GM23338 (cell line): ENCODE measurements at regions not wholly inside any gene's neighbourhood (a gene's known extent, or its start where the extent isn't known, plus 50 kb on each side); places are given as distances from the start of the nearest gene placed in this dataset.

Experiments used
- ATAC-seq: fragments of 200-7000 bp; cut with Tn5 transposase; 3 replicates; pipeline ENCODE4 v1.9.1; 2020
- DNase-seq: peaks from one replicate; pipeline ENCODE4 v3.0.0-alpha.2; 2015; ENCODE audit warnings: low spot score
- H2AFZ ChIP-seq: fragments of 200-600 bp; sonication (generic); 2 replicates; pipeline ENCODE4 v1.8.0; 2016; ENCODE audit warnings: antibody characterized with exemption, mild to moderate bottlenecking, moderate library complexity
- H3F3A ChIP-seq: fragments of 200-600 bp; sonication (generic); replicated peaks from 2 replicates; pipeline ENCODE4 v1.8.0; 2017; ENCODE audit warnings: antibody characterized with exemption, mixed run types, low read depth
- H3K27ac ChIP-seq: fragments of 200-600 bp; sonication (generic); 2 replicates; pipeline ENCODE4 v1.6.1; 2016; ENCODE audit warnings: low read depth
- H3K27me3 ChIP-seq: fragments of 200-600 bp; sonication (generic); 2 replicates; pipeline ENCODE4 v1.8.0; 2016; ENCODE audit warnings: mild to moderate bottlenecking, mixed run types, moderate library complexity; ENCODE audit not compliant: insufficient read depth
- H3K36me3 ChIP-seq: fragments of 200-600 bp; sonication (generic); 2 replicates; pipeline ENCODE4 v1.8.0; 2016; ENCODE audit warnings: mild to moderate bottlenecking; ENCODE audit not compliant: insufficient read depth
- H3K4me1 ChIP-seq: fragments of 200-600 bp; sonication (generic); 2 replicates; pipeline ENCODE4 v1.8.0; 2016; ENCODE audit warnings: mild to moderate bottlenecking, moderate library complexity; ENCODE audit not compliant: insufficient read depth
- H3K4me2 ChIP-seq: fragments of 200-600 bp; sonication (generic); 2 replicates; pipeline ENCODE4 v1.7.1; 2017; ENCODE audit warnings: mixed run types
- H3K4me3 ChIP-seq: fragments of 200-600 bp; sonication (generic); 2 replicates; pipeline ENCODE4 v1.6.1; 2016; ENCODE audit warnings: mixed run types
- H3K79me2 ChIP-seq: fragments of 200-600 bp; sonication (generic); replicated peaks from 2 replicates; pipeline ENCODE4 v1.8.0; 2017; ENCODE audit warnings: mild to moderate bottlenecking; ENCODE audit not compliant: insufficient read depth
- H3K9me2 ChIP-seq: fragments of 200-600 bp; sonication (generic); 2 replicates; pipeline ENCODE4 v1.8.0; 2017; ENCODE audit not compliant: insufficient read depth
- H4K20me1 ChIP-seq: fragments of 200-600 bp; sonication (generic); replicated peaks from 2 replicates; pipeline ENCODE4 v1.8.0; 2017; ENCODE audit warnings: mild to moderate bottlenecking; ENCODE audit not compliant: insufficient read depth
- H3K27ac Mint-ChIP-seq: 2 replicates; pipeline ENCODE4 v1.8.0; 2020; ENCODE audit warnings: inconsistent platforms, mild to moderate bottlenecking, moderate library complexity, mixed read lengths
- H3K27me3 Mint-ChIP-seq: 3 replicates; pipeline ENCODE4 v1.8.0; 2022; ENCODE audit warnings: low read depth, mild to moderate bottlenecking, moderate library complexity, mixed read lengths, inconsistent platforms; ENCODE audit not compliant: insufficient read depth, poor library complexity
- H3K36me3 Mint-ChIP-seq: 3 replicates; pipeline ENCODE4 v1.8.0; 2021; ENCODE audit warnings: low read depth, mild to moderate bottlenecking, inconsistent platforms, moderate library complexity, mixed read lengths
- H3K4me1 Mint-ChIP-seq: 3 replicates; pipeline ENCODE4 v1.8.0; 2020; ENCODE audit warnings: mild to moderate bottlenecking, inconsistent platforms, mixed read lengths
- H3K4me3 Mint-ChIP-seq: 3 replicates; pipeline ENCODE4 v1.8.0; 2021; ENCODE audit warnings: moderate library complexity, mild to moderate bottlenecking, inconsistent platforms, mixed read lengths
- H3K9me3 Mint-ChIP-seq: 3 replicates; pipeline ENCODE4 v1.8.0; 2020; ENCODE audit warnings: moderate library complexity, mild to moderate bottlenecking, inconsistent platforms, mixed read lengths
- EZH2 ChIP-seq: fragments of 200-600 bp; sonication (generic); IDR thresholded peaks from one replicate; pipeline ENCODE4 v1.8.0; 2017; ENCODE audit warnings: antibody characterized with exemption, mild to moderate bottlenecking, low read depth; ENCODE audit not compliant: unreplicated experiment
- EZH2phosphoT487 ChIP-seq: fragments of 200-600 bp; sonication (generic); IDR thresholded peaks from one replicate; pipeline ENCODE4 v1.8.1; 2018; ENCODE audit warnings: antibody characterized with exemption; ENCODE audit not compliant: unreplicated experiment
- JUNB ChIP-seq: IDR thresholded peaks from one replicate; pipeline ENCODE4 v1.6.1; 2016; ENCODE audit warnings: antibody characterized with exemption; ENCODE audit not compliant: unreplicated experiment
- NANOG ChIP-seq: IDR thresholded peaks from 2 replicates; pipeline ENCODE4 v1.6.1; 2016; ENCODE audit warnings: antibody characterized with exemption, borderline replicate concordance
- POLR2AphosphoS5 ChIP-seq: IDR thresholded peaks from 2 replicates; pipeline ENCODE4 v1.6.1; 2016; ENCODE audit warnings: antibody characterized with exemption, low read depth
- STAT1 ChIP-seq: IDR thresholded peaks from one replicate; pipeline ENCODE4 v1.6.1; 2016; ENCODE audit warnings: antibody characterized with exemption; ENCODE audit not compliant: unreplicated experiment
- ZNF114 ChIP-seq: fragments of 250-450 bp; sonication (Bioruptor Pico); IDR thresholded peaks from 2 replicates; pipeline ENCODE4 v1.5.0; 2020; ENCODE audit warnings: mild to moderate bottlenecking, moderate library complexity
- TF ChIP-seq, protein P1 (sequence below): fragments of 250-450 bp; sonication (Bioruptor Pico); IDR thresholded peaks from 2 replicates; pipeline ENCODE4 v1.5.0; 2020; ENCODE audit warnings: mild to moderate bottlenecking, moderate library complexity
- TF ChIP-seq, protein P2 (sequence below): IDR thresholded peaks from one replicate; pipeline ENCODE4 v1.6.1; 2018; ENCODE audit warnings: antibody characterized with exemption; ENCODE audit not compliant: unreplicated experiment
- TF ChIP-seq, protein P3 (sequence below), 2 experiments: fragments of 200-600 bp in 1 of 2; sonication (generic) in 1 of 2; conservative IDR thresholded peaks; 2 replicates each; pipeline versions ENCODE4 v1.5.1 to v1.6.1; 2016 to 2017; ENCODE audit warnings: antibody characterized with exemption in 2 of 2, low read depth in 2 of 2, mild to moderate bottlenecking in 2 of 2, moderate library complexity in 1 of 2
- TF ChIP-seq, protein P4 (sequence below): IDR thresholded peaks from 2 replicates; pipeline ENCODE4 v1.6.1; 2016; ENCODE audit warnings: antibody characterized with exemption

DNA sequence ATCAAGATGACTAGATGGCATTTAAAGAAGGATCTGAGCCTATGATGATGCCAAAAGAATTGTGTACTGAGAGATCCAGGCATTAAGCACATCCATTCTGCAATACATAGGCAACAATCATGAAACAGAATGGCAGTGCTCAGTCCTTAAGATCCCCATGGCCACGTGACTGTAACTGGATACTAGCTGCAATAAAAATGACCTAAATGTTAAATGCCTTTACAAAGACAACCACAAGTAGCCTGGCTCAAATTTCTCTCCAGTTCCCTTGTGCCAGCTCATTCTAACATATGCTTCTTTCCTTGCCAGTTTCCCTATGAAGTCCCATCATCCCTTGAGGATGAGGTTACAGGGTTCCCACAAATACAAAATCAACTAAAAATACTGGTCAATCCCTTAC, 148.3 kb upstream of the GHR start (continued):
- TF ChIP-seq, protein P1, sequence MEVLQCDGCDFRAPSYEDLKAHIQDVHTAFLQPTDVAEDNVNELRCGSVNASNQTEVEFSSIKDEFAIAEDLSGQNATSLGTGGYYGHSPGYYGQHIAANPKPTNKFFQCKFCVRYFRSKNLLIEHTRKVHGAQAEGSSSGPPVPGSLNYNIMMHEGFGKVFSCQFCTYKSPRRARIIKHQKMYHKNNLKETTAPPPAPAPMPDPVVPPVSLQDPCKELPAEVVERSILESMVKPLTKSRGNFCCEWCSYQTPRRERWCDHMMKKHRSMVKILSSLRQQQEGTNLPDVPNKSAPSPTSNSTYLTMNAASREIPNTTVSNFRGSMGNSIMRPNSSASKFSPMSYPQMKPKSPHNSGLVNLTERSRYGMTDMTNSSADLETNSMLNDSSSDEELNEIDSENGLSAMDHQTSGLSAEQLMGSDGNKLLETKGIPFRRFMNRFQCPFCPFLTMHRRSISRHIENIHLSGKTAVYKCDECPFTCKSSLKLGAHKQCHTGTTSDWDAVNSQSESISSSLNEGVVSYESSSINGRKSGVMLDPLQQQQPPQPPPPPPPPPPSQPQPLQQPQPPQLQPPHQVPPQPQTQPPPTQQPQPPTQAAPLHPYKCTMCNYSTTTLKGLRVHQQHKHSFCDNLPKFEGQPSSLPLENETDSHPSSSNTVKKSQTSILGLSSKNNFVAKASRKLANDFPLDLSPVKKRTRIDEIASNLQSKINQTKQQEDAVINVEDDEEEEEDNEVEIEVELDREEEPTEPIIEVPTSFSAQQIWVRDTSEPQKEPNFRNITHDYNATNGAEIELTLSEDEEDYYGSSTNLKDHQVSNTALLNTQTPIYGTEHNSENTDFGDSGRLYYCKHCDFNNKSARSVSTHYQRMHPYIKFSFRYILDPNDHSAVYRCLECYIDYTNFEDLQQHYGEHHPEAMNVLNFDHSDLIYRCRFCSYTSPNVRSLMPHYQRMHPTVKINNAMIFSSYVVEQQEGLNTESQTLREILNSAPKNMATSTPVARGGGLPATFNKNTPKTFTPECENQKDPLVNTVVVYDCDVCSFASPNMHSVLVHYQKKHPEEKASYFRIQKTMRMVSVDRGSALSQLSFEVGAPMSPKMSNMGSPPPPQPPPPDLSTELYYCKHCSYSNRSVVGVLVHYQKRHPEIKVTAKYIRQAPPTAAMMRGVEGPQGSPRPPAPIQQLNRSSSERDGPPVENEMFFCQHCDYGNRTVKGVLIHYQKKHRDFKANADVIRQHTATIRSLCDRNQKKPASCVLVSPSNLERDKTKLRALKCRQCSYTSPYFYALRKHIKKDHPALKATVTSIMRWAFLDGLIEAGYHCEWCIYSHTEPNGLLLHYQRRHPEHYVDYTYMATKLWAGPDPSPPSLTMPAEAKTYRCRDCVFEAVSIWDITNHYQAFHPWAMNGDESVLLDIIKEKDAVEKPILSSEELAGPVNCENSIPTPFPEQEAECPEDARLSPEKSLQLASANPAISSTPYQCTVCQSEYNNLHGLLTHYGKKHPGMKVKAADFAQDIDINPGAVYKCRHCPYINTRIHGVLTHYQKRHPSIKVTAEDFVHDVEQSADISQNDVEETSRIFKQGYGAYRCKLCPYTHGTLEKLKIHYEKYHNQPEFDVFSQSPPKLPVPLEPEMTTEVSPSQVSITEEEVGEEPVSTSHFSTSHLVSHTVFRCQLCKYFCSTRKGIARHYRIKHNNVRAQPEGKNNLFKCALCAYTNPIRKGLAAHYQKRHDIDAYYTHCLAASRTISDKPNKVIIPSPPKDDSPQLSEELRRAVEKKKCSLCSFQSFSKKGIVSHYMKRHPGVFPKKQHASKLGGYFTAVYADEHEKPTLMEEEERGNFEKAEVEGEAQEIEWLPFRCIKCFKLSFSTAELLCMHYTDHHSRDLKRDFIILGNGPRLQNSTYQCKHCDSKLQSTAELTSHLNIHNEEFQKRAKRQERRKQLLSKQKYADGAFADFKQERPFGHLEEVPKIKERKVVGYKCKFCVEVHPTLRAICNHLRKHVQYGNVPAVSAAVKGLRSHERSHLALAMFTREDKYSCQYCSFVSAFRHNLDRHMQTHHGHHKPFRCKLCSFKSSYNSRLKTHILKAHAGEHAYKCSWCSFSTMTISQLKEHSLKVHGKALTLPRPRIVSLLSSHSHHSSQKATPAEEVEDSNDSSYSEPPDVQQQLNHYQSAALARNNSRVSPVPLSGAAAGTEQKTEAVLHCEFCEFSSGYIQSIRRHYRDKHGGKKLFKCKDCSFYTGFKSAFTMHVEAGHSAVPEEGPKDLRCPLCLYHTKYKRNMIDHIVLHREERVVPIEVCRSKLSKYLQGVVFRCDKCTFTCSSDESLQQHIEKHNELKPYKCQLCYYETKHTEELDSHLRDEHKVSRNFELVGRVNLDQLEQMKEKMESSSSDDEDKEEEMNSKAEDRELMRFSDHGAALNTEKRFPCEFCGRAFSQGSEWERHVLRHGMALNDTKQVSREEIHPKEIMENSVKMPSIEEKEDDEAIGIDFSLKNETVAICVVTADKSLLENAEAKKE (CRISPR knock-in tag) = no peak
- TF ChIP-seq STAT1 = no peak

DNA sequence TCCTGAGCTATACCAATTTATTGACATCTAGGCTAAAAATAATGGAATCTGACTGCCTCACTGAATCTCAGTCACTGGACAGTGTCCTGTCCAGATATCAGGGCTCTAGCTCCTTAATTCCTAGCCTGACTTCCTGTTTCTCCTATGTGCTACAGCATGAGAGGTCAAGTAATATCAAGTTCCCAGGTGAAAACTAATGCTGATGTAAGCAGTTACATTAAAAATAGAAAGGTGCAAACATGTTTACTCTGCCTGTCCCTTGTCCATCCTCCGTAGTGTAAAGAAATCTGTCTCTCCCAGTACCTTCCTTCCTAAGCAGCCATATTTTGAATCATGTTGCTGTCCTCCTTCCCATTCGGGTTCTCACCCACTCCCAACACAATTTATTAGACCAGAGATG, 145.9 kb upstream of the GHR start:
- Histone ChIP-seq H3K36me3 (no peaks in the 10 kb centered on the region), H3K4me3 (no peak overlapping the region), H4K20me1 (no peaks in the 10 kb centered on the region), H3K79me2 (no peaks in the 10 kb centered on the region), H3K4me2 (no peak overlapping the region), H3K4me1 (no peaks in the 10 kb centered on the region), H3K27ac (no peak overlapping the region), H2AFZ (no peak overlapping the region), H3F3A (no peaks in the 10 kb centered on the region), H3K27me3 (no peaks in the 10 kb centered on the region), H3K9me2 (no peaks in the 10 kb centered on the region; the same call in 1 of the 2 replicates)
- Mint-ChIP-seq H3K4me1 (peaks cover 5% of the 10 kb centered on the region; the same call in 2 of the 3 replicates), H3K4me3 (no peak overlapping the region), H3K27me3 (no peaks in the 10 kb centered on the region), H3K27ac (no peak overlapping the region), H3K36me3 (no peaks in the 10 kb centered on the region; the same call in 2 of the 3 replicates), H3K9me3 (peaks cover 7% of the 10 kb centered on the region; the same call in 2 of the 3 replicates)
- ATAC-seq (no peak), DNase-seq (no peak)
- TF ChIP-seq EZH2 = no peak
- TF ChIP-seq ZNF114 = no peak
- TF ChIP-seq POLR2AphosphoS5 = no peak
- TF ChIP-seq, protein P2, sequence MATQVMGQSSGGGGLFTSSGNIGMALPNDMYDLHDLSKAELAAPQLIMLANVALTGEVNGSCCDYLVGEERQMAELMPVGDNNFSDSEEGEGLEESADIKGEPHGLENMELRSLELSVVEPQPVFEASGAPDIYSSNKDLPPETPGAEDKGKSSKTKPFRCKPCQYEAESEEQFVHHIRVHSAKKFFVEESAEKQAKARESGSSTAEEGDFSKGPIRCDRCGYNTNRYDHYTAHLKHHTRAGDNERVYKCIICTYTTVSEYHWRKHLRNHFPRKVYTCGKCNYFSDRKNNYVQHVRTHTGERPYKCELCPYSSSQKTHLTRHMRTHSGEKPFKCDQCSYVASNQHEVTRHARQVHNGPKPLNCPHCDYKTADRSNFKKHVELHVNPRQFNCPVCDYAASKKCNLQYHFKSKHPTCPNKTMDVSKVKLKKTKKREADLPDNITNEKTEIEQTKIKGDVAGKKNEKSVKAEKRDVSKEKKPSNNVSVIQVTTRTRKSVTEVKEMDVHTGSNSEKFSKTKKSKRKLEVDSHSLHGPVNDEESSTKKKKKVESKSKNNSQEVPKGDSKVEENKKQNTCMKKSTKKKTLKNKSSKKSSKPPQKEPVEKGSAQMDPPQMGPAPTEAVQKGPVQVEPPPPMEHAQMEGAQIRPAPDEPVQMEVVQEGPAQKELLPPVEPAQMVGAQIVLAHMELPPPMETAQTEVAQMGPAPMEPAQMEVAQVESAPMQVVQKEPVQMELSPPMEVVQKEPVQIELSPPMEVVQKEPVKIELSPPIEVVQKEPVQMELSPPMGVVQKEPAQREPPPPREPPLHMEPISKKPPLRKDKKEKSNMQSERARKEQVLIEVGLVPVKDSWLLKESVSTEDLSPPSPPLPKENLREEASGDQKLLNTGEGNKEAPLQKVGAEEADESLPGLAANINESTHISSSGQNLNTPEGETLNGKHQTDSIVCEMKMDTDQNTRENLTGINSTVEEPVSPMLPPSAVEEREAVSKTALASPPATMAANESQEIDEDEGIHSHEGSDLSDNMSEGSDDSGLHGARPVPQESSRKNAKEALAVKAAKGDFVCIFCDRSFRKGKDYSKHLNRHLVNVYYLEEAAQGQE = no peak
- TF ChIP-seq STAT1 = no peak
- no peak for TF ChIP-seq EZH2phosphoT487
- TF ChIP-seq, protein P3, sequence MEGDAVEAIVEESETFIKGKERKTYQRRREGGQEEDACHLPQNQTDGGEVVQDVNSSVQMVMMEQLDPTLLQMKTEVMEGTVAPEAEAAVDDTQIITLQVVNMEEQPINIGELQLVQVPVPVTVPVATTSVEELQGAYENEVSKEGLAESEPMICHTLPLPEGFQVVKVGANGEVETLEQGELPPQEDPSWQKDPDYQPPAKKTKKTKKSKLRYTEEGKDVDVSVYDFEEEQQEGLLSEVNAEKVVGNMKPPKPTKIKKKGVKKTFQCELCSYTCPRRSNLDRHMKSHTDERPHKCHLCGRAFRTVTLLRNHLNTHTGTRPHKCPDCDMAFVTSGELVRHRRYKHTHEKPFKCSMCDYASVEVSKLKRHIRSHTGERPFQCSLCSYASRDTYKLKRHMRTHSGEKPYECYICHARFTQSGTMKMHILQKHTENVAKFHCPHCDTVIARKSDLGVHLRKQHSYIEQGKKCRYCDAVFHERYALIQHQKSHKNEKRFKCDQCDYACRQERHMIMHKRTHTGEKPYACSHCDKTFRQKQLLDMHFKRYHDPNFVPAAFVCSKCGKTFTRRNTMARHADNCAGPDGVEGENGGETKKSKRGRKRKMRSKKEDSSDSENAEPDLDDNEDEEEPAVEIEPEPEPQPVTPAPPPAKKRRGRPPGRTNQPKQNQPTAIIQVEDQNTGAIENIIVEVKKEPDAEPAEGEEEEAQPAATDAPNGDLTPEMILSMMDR (conservative IDR thresholded peaks at IDR 0.05; ENCODE audit: low read depth in 2 of 2) = no peak
- TF ChIP-seq, protein P4, sequence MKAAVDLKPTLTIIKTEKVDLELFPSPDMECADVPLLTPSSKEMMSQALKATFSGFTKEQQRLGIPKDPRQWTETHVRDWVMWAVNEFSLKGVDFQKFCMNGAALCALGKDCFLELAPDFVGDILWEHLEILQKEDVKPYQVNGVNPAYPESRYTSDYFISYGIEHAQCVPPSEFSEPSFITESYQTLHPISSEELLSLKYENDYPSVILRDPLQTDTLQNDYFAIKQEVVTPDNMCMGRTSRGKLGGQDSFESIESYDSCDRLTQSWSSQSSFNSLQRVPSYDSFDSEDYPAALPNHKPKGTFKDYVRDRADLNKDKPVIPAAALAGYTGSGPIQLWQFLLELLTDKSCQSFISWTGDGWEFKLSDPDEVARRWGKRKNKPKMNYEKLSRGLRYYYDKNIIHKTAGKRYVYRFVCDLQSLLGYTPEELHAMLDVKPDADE = no peak
- no peak for TF ChIP-seq NANOG
- no peak for TF ChIP-seq JUNB
